Activated T-cell treated with anti-CD3 and anti-CD28 coated beads, Interleukin-2, amount 50 U/mL, for 24 hours (primary cell): ENCODE measurements at regions not wholly inside any gene's neighbourhood (a gene's known extent, or its start where the extent isn't known, plus 50 kb on each side); places are given as distances from the start of the nearest gene placed in this dataset.

Source experiments
- DNase-seq: peaks from one replicate; pipeline ENCODE4 v3.0.0-alpha.2; 2020
- H3K27ac Mint-ChIP-seq: 2 replicates; pipeline ENCODE4 v1.8.0; 2020; ENCODE audit warnings: mild to moderate bottlenecking, mixed read lengths
- H3K27me3 Mint-ChIP-seq: 2 replicates; pipeline ENCODE4 v1.8.0; 2020; ENCODE audit warnings: mixed read lengths
- H3K36me3 Mint-ChIP-seq: 2 replicates; pipeline ENCODE4 v1.8.0; 2020; ENCODE audit warnings: low read depth, mixed read lengths
- H3K4me1 Mint-ChIP-seq: 2 replicates; pipeline ENCODE4 v1.8.0; 2020; ENCODE audit warnings: low read depth, mixed read lengths
- H3K4me3 Mint-ChIP-seq: 2 replicates; pipeline ENCODE4 v1.8.0; 2020; ENCODE audit warnings: mild to moderate bottlenecking, moderate library complexity, mixed read lengths
- H3K9me3 Mint-ChIP-seq: 2 replicates; pipeline ENCODE4 v1.8.0; 2020; ENCODE audit warnings: mixed read lengths

GRCh38 chr9:118529624-118530214 lies 825.5 kb downstream of the TLR4 start:
- H3K9me3 Mint-ChIP-seq, result peaks cover 3% of the 10 kb centered on the region
- H3K27me3 Mint-ChIP-seq, result no peaks in the 10 kb centered on the region
- H3K4me1 Mint-ChIP-seq, result no peaks in the 10 kb centered on the region
- H3K27ac Mint-ChIP-seq, result no peak overlapping the region
- no peak overlapping the region for H3K4me3 Mint-ChIP-seq
- H3K36me3 Mint-ChIP-seq, result no peaks in the 10 kb centered on the region
- no peak for DNase-seq

- H3K4me1 Mint-ChIP-seq, result no peaks in the 10 kb centered on the region
- H3K27ac Mint-ChIP-seq, result no peak overlapping the region
- no peak for DNase-seq
- H3K4me3 Mint-ChIP-seq, result no peak overlapping the region
- no peaks in the 10 kb centered on the region for H3K36me3 Mint-ChIP-seq
- no peaks in the 10 kb centered on the region for H3K27me3 Mint-ChIP-seq
- H3K9me3 Mint-ChIP-seq, result peaks cover 8% of the 10 kb centered on the region
Measured at GRCh38 chr9:118532592-118532991, 828.4 kb downstream of the TLR4 start.

DNA sequence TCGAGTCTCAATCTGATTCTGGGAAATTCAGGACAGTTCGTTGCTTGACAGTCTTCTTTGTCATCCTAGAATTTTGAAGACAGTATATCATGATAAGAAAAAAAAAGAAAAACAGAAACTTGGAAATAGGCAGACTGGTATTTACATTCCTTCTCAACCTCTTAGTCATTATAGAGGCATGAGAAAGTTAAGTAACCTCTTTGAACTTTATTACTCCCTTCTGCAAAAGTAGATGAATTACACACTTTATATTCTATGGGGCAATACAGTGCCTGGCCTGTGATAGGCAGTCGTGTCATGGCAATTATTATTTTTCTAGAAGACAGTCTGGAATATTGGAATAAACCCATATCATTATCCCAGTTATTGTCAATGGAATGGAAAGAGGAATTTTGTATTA lies 828.9 kb downstream of the TLR4 start:
- no peak overlapping the region for H3K27ac Mint-ChIP-seq
- no peak for DNase-seq
- H3K27me3 Mint-ChIP-seq, result no peaks in the 10 kb centered on the region
- H3K4me1 Mint-ChIP-seq, result no peaks in the 10 kb centered on the region
- H3K4me3 Mint-ChIP-seq, result no peak overlapping the region
- H3K36me3 Mint-ChIP-seq, result no peaks in the 10 kb centered on the region
- peaks cover 8% of the 10 kb centered on the region for H3K9me3 Mint-ChIP-seq

DNA sequence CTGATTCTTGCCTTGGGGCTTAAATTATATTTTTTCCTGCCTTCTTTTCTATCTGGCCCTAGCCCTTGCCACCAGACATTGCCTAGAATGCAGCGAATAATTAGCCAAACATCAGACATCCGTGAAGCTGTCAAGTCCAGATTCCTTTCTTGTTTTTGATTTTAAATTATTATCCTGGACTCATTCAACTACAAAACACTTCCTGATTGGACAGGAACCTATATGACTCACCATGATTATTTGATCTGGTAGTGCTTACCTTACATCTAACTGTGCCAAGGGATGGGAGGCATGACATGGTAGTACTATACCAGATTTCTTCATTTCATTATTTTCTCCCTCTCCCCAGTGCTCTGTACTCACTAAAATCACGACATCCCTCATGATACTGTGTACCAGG lies 829.6 kb downstream of the TLR4 start:
- Mint-ChIP-seq H3K27ac (no peak overlapping the region), H3K9me3 (peaks cover 8% of the 10 kb centered on the region), H3K36me3 (no peaks in the 10 kb centered on the region), H3K27me3 (no peaks in the 10 kb centered on the region), H3K4me1 (no peaks in the 10 kb centered on the region), H3K4me3 (no peak overlapping the region)
- DNase-seq, result no peak

GRCh38 chr9:118536153-118536552 lies 832.0 kb downstream of the TLR4 start:
- no peak overlapping the region for H3K27ac Mint-ChIP-seq
- H3K27me3 Mint-ChIP-seq, result no peaks in the 10 kb centered on the region
- peaks cover 8% of the 10 kb centered on the region for H3K9me3 Mint-ChIP-seq
- no peak overlapping the region for H3K4me3 Mint-ChIP-seq
- DNase-seq, result no peak
- H3K4me1 Mint-ChIP-seq, result no peaks in the 10 kb centered on the region
- H3K36me3 Mint-ChIP-seq, result no peaks in the 10 kb centered on the region

DNA sequence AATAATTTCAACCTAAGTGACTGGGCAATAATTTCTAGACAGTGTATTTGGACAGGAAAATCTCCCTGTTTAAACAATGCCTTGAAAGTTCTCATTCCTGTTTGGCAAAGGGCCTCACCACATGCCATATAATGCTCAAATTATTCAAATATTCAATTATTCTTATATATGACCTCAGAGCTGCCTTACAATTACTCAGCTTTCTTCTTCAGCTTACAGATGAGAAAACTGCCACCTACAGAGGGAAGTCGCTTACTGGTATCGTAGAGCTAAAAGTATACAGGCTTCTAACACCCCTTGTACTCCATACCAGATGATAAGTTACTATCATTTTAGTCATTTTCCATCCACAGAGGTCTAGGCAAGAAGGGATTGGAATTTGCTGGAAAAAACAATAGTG lies 830.3 kb downstream of the BRINP1 start:
- Mint-ChIP-seq H3K27me3 (no peaks in the 10 kb centered on the region), H3K4me3 (no peak overlapping the region)

DNA sequence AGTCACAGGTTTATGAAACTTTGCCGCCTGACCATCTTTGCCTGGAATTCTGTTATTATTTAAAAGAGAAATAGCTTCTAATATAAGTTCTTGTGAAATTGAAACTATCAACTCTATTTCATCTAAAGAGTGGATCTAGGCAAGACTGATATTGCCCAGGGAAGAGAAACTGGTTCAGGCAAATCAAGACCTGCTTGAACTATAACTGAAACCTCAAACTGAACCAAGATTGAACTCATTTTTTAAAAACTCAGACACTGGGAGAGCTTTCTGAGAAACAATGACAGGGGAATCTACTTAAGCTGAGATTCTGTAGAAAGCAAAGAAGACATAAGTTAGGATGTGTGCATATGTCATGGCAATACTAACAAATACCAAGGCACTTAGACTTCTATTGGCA lies 815.8 kb downstream of the BRINP1 start:
- Mint-ChIP-seq H3K27ac (no peak overlapping the region), H3K4me3 (no peak overlapping the region), H3K36me3 (no peaks in the 10 kb centered on the region), H3K27me3 (no peaks in the 10 kb centered on the region), H3K9me3 (peaks cover 9% of the 10 kb centered on the region), H3K4me1 (no peaks in the 10 kb centered on the region)
- DNase-seq, result no peak

More for the DNA sequence above, 830.3 kb downstream of the BRINP1 start:
- H3K9me3 Mint-ChIP-seq, result peaks cover 9% of the 10 kb centered on the region
- H3K27ac Mint-ChIP-seq, result no peak overlapping the region
- H3K4me1 Mint-ChIP-seq, result no peaks in the 10 kb centered on the region
- no peak for DNase-seq
- no peaks in the 10 kb centered on the region for H3K36me3 Mint-ChIP-seq

- DNase-seq, result no peak
- H3K27me3 Mint-ChIP-seq, result no peaks in the 10 kb centered on the region
- no peaks in the 10 kb centered on the region for H3K4me1 Mint-ChIP-seq
- no peaks in the 10 kb centered on the region for H3K36me3 Mint-ChIP-seq
- H3K27ac Mint-ChIP-seq, result no peak overlapping the region
- no peak overlapping the region for H3K4me3 Mint-ChIP-seq
- H3K9me3 Mint-ChIP-seq, result peaks cover 3% of the 10 kb centered on the region
Measured at GRCh38 chr9:118554987-118555386, 814.2 kb downstream of the BRINP1 start.

DNA sequence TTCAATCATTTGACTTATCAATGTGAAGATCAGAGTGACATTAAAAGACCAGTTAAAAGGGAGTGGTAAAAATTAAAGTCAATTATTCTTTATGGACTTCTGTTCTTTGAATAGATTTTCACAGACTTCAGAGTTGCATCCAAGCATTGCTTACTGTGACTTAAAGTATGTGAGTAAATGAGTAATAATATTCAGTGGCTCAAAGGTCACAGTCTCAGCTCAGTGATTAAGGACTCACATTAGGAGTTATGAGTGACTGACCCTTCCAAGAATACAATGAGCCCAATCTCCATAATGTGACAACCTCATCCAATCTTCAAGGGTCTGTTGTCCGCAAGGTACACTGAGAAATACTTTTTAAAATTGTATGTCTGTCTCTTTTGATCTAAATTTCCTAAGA lies 811.2 kb downstream of the BRINP1 start:
- Mint-ChIP-seq H3K27ac (no peak overlapping the region), H3K9me3 (peaks cover 3% of the 10 kb centered on the region), H3K4me1 (no peaks in the 10 kb centered on the region), H3K4me3 (no peak overlapping the region), H3K27me3 (no peaks in the 10 kb centered on the region), H3K36me3 (no peaks in the 10 kb centered on the region)
- DNase-seq, result no peak

DNA sequence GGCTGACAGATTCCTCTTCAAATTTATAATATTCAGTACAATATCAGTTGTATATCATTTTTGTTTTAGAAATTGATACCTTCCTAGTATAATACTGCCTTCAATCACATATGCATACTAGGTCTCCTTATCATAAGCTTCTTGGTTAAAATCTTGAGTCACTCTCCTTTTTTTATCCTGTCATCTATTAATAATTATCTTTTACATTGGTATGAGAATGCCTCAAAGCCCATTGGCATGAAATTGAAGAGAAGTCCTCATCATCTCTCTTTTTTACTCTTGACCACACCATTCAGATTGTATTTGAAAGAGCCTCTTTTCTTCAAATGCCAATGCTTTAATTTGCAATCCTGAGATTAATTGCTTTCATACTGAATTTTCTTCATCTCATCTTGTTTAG lies 810.3 kb downstream of the BRINP1 start:
- peaks cover 3% of the 10 kb centered on the region for H3K9me3 Mint-ChIP-seq
- DNase-seq, result no peak

DNA sequence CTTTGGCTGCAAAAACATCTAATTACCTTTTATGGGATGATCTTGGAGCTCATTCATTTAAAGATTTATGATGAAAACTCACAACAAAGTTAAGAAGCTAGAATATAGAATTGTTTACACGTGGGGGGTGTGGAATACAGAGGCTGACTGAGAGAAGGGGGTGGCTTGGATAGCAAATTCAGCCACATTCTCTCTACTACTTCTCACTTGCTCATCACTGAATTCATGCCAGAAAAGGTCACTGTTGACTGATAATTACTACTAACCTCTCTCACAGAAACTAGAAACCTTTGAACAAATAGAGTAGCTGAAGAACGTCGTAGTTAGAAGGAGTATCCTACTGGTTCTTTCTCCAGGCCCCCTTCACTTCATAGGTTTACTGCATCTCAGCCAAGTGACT lies 808.2 kb downstream of the BRINP1 start:
- H3K4me1 Mint-ChIP-seq, result no peaks in the 10 kb centered on the region
- H3K27me3 Mint-ChIP-seq, result no peaks in the 10 kb centered on the region
- no peaks in the 10 kb centered on the region for H3K36me3 Mint-ChIP-seq
- peaks cover 3% of the 10 kb centered on the region for H3K9me3 Mint-ChIP-seq
- H3K27ac Mint-ChIP-seq, result no peak overlapping the region
- no peak overlapping the region for H3K4me3 Mint-ChIP-seq
- DNase-seq, result no peak

More for the DNA sequence above, 810.3 kb downstream of the BRINP1 start:
- H3K27ac Mint-ChIP-seq, result no peak overlapping the region
- no peaks in the 10 kb centered on the region for H3K27me3 Mint-ChIP-seq
- no peaks in the 10 kb centered on the region for H3K4me1 Mint-ChIP-seq
- H3K36me3 Mint-ChIP-seq, result no peaks in the 10 kb centered on the region
- no peak overlapping the region for H3K4me3 Mint-ChIP-seq

DNA sequence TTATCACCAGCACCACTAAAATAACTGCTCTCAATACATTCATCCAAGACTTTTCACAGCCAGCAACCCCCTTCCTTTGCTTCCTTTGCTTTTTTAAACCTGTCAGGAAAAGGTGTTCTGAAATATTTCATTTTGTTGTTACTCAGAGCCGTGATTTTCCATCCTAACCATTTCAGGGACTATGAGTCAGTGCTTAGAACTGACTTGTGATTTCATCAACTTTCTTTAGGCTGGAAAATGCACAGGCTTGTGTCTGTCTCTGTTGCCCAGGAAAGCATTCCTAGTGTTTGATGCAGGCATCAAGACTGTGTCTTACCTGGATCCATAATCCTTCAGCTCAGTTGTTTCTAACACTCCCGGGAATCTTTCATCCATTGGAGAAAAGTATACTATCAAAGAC lies 805.6 kb downstream of the BRINP1 start:
- Mint-ChIP-seq H3K4me1 (no peaks in the 10 kb centered on the region), H3K4me3 (no peak overlapping the region), H3K27me3 (no peaks in the 10 kb centered on the region), H3K27ac (no peak overlapping the region), H3K9me3 (peaks cover 1% of the 10 kb centered on the region), H3K36me3 (no peaks in the 10 kb centered on the region)
- DNase-seq, result no peak

DNA sequence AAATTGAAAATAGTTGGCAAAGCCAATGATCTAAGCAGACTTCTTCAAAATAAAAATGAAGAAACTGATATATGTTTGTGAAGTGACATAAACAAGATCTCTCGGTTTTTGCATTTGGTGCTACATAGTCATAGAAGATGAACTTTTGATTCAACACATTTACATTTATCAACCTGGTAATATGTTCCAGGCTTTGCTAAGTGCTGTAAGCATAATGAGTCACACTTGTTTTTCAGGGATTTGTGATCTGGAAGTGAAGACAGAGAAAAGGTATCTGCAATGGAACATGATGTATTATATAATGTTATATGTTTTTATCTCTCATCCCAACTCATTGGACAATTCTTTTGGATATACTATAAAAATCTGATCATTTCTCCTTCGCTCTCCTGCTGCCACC lies 801.4 kb downstream of the BRINP1 start:
- no peak for DNase-seq
- Mint-ChIP-seq H3K4me3 (no peak overlapping the region), H3K27ac (no peak overlapping the region), H3K36me3 (no peaks in the 10 kb centered on the region), H3K4me1 (no peaks in the 10 kb centered on the region), H3K27me3 (no peaks in the 10 kb centered on the region), H3K9me3 (peaks cover 5% of the 10 kb centered on the region)

- H3K27ac Mint-ChIP-seq, result no peak overlapping the region
- no peak for DNase-seq
- peaks cover 8% of the 10 kb centered on the region for H3K9me3 Mint-ChIP-seq
- no peak overlapping the region for H3K4me3 Mint-ChIP-seq
- no peaks in the 10 kb centered on the region for H3K27me3 Mint-ChIP-seq
- no peaks in the 10 kb centered on the region for H3K36me3 Mint-ChIP-seq
- H3K4me1 Mint-ChIP-seq, result no peaks in the 10 kb centered on the region
Measured at GRCh38 chr9:118568704-118569103, 800.5 kb downstream of the BRINP1 start.

DNA sequence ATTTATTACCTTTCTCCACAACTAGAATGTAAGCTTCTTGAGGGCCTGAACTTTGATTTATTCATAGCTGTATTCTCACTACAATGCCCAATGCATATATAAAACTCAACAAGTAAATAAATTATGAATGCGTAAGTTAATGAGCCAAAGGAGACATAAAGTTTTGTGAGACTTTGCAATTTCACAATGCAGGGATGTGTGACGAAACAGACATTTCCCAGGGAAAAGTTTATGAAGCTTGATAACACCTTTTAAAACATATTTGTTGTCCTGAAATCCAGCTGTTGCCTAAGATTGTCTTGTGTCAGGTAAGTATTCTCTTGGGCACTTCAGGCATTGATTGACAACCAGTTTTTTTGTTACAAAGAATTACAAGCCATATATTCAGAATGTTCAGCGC lies 800.1 kb downstream of the BRINP1 start:
- Mint-ChIP-seq H3K9me3 (peaks cover 8% of the 10 kb centered on the region), H3K27ac (no peak overlapping the region), H3K4me1 (no peaks in the 10 kb centered on the region), H3K27me3 (no peaks in the 10 kb centered on the region), H3K36me3 (no peaks in the 10 kb centered on the region), H3K4me3 (no peak overlapping the region)
- no peak for DNase-seq

- no peaks in the 10 kb centered on the region for H3K27me3 Mint-ChIP-seq
- H3K9me3 Mint-ChIP-seq, result peaks cover 15% of the 10 kb centered on the region
- no peaks in the 10 kb centered on the region for H3K4me1 Mint-ChIP-seq
- H3K4me3 Mint-ChIP-seq, result no peak overlapping the region
- no peak overlapping the region for H3K27ac Mint-ChIP-seq
- no peak for DNase-seq
- no peaks in the 10 kb centered on the region for H3K36me3 Mint-ChIP-seq
Measured at GRCh38 chr9:118570066-118570465, 799.2 kb downstream of the BRINP1 start.
